ENCODE measurements at regions not wholly inside any gene's neighbourhood (a gene's known extent, or its start where the extent isn't known, plus 50 kb on each side); places are given as distances from the start of the nearest gene placed in this dataset.

GRCh38 chr9:78884611-78885150 lies 587.8 kb downstream of the PSAT1 start:
- Histone ChIP-seq H3K27me3 (no peaks in the 10 kb centered on the region), H3K4me1 (no peaks in the 10 kb centered on the region), H3K27ac (no peak overlapping the region), H3K36me3 (no peaks in the 10 kb centered on the region), H3K9me3 (no peaks in the 10 kb centered on the region), H3K4me3 (no peak overlapping the region)
- intact Hi-C loops (cut with DNase I; ENCODE audit: low total_unique reads), result no loop called here
- 81 to 84% methylated on average over 3 to 4 of the region's 4 CpGs for WGBS, 2 donors (ENCODE audit: low coverage in 1 of 2)
- in situ Hi-C loops (cut with MboI; ENCODE audit: low pct_ligation_motif_present in 1 of 4, low pct_unique_long_range_greater_than_20kb in 1 of 4, low sequenced_read_pairs in 3 of 4), result no loop called here
- no peak for DNase-seq
- TF ChIP-seq POLR2A (IDR thresholded peaks at IDR 0.05) (no peak), EP300 (IDR thresholded peaks at IDR 0.05; ENCODE audit: low read depth) (no peak), POLR2AphosphoS5 (IDR thresholded peaks at IDR 0.05) (no peak)
- TF ChIP-seq, protein P1, sequence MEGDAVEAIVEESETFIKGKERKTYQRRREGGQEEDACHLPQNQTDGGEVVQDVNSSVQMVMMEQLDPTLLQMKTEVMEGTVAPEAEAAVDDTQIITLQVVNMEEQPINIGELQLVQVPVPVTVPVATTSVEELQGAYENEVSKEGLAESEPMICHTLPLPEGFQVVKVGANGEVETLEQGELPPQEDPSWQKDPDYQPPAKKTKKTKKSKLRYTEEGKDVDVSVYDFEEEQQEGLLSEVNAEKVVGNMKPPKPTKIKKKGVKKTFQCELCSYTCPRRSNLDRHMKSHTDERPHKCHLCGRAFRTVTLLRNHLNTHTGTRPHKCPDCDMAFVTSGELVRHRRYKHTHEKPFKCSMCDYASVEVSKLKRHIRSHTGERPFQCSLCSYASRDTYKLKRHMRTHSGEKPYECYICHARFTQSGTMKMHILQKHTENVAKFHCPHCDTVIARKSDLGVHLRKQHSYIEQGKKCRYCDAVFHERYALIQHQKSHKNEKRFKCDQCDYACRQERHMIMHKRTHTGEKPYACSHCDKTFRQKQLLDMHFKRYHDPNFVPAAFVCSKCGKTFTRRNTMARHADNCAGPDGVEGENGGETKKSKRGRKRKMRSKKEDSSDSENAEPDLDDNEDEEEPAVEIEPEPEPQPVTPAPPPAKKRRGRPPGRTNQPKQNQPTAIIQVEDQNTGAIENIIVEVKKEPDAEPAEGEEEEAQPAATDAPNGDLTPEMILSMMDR (IDR thresholded peaks at IDR 0.05), result no peak

- Histone ChIP-seq H3K36me3 (no peaks in the 10 kb centered on the region), H3K9me3 (peaks cover 0 to 3% of the 10 kb centered on the region in 2 donors), H3K4me3 (no peak overlapping the region), H3K27me3 (no peaks in the 10 kb centered on the region), H3K4me1 (no peaks in the 10 kb centered on the region), H3K27ac (no peak overlapping the region)
- in situ Hi-C loops (cut with MboI; ENCODE audit: low pct_ligation_motif_present in 1 of 4, low pct_unique_long_range_greater_than_20kb in 1 of 4, low sequenced_read_pairs in 3 of 4), result no loop called here
- DNase-seq, result no peak
- TF ChIP-seq POLR2AphosphoS5 (IDR thresholded peaks at IDR 0.05) (no peak), POLR2A (IDR thresholded peaks at IDR 0.05) (no peak), EP300 (IDR thresholded peaks at IDR 0.05; ENCODE audit: low read depth) (no peak)
- TF ChIP-seq, protein P1 (IDR thresholded peaks at IDR 0.05), result no peak
- intact Hi-C loops (cut with DNase I; ENCODE audit: low total_unique reads), result no loop called here
- 37 to 60% methylated on average over 1 of the region's 1 CpG for WGBS, 2 donors (ENCODE audit: low coverage in 1 of 2)
These were observed 595.3 kb downstream of the PSAT1 start for GRCh38 chr9:78892182-78892581.

DNA sequence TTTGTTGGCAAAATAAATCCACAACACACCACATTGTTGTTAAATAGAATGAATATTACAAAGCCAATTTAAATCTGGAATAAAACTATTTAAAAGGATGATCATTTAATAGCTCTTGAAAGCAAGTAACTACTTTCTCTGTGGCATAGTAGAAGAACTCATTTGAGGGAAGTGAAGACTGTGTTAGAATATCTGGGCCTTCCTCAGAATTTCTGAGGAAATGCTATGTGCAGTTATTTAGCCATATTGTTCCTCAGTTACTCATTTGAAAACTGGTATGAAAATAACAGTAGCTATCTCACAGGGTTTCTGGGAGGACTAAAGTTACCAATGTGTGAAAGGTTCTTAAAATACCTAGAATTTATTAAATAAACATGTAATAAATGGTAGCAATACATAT lies 595.8 kb downstream of the PSAT1 start:
- no peaks in the 10 kb centered on the region for H3K27me3 ChIP-seq
- peaks cover 0 to 3% of the 10 kb centered on the region in 2 donors for H3K9me3 ChIP-seq
- TF ChIP-seq POLR2AphosphoS5 (IDR thresholded peaks at IDR 0.05) (no peak), EP300 (IDR thresholded peaks at IDR 0.05; ENCODE audit: low read depth) (no peak), POLR2A (IDR thresholded peaks at IDR 0.05) (no peak)
- TF ChIP-seq, protein P1 (IDR thresholded peaks at IDR 0.05), result no peak
- no peak overlapping the region for H3K27ac ChIP-seq
- intact Hi-C loops (cut with DNase I; ENCODE audit: low total_unique reads), result no loop called here
- in situ Hi-C loops (cut with MboI; ENCODE audit: low pct_ligation_motif_present in 1 of 4, low pct_unique_long_range_greater_than_20kb in 1 of 4, low sequenced_read_pairs in 3 of 4), result no loop called here
- H3K4me3 ChIP-seq, result no peak overlapping the region
- no peaks in the 10 kb centered on the region for H3K4me1 ChIP-seq
- DNase-seq, result no peak
- no peaks in the 10 kb centered on the region for H3K36me3 ChIP-seq

DNA sequence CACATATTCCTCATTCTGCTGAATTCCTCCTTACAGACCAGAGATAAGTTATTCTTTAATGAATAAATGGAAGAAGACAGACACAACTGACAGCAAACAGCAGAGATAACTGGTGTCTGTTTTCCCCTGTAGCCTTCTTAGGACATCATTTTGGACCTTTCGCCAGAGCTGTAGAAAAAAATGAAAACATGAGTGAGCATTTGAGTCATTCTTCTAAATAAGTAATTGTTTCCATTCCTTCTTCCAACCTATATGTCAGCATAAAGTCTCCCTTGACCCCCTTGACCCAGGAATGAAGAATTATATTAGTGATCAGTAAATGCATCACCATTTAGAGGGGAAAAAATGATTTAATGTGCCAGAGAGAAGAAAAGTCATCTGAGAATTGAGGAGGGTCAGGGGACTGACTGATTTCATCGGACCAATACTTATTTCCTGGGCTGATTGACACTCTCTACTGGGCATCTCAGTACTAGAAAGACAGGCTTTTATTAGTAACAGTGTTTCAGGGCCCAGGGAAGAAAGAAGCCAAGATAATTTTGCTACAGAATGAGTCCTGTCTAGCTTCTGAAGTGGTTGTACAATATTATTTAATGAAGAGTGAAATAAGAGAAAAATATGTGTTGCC lies 597.0 kb downstream of the PSAT1 start:
- Histone ChIP-seq H3K9me3 (peaks cover 0 to 3% of the 10 kb centered on the region in 2 donors), H3K4me1 (no peaks in the 10 kb centered on the region), H3K27ac (no peak overlapping the region), H3K27me3 (no peaks in the 10 kb centered on the region), H3K4me3 (no peak overlapping the region), H3K36me3 (no peaks in the 10 kb centered on the region)
- WGBS, 2 donors (ENCODE audit: low coverage in 1 of 2), result 73 to 92% methylated on average over 2 of the region's 2 CpGs
- DNase-seq, result no peak
- intact Hi-C loops (cut with DNase I; ENCODE audit: low total_unique reads) (no loop called here), in situ Hi-C loops (cut with MboI; ENCODE audit: low pct_ligation_motif_present in 1 of 4, low pct_unique_long_range_greater_than_20kb in 1 of 4, low sequenced_read_pairs in 3 of 4) (no loop called here)
- TF ChIP-seq, protein P1 (IDR thresholded peaks at IDR 0.05), result no peak
- no peak for TF ChIP-seq POLR2AphosphoS5 (IDR thresholded peaks at IDR 0.05)
- no peak for TF ChIP-seq POLR2A (IDR thresholded peaks at IDR 0.05)
- TF ChIP-seq EP300 (IDR thresholded peaks at IDR 0.05; ENCODE audit: low read depth), result no peak

All from transverse colon (tissue), 4 donors.